A549 (cell line): ENCODE measurements at regions not wholly inside any gene's neighbourhood (a gene's known extent, or its start where the extent isn't known, plus 50 kb on each side); places are given as distances from the start of the nearest gene placed in this dataset.

ENCODE experiments used
- ATAC-seq, 2 experiments: fragments of 200-7000 bp in 1 of 2; fragments of >200 bp in 1 of 2; cut with Nextera tagmentation in 1 of 2; cut with Tn5 transposase in 1 of 2; 3 replicates each; pipeline versions ENCODE4 v1.8.0 to v1.9.1; 2018 to 2020; ENCODE audit warnings: mild to moderate bottlenecking in 1 of 2, moderate library complexity in 1 of 2
- CTCF ChIA-PET: fragments of 300-600 bp; sonication (Branson Sonifier 250); formaldehyde crosslinking; extraction: SDS; loops from one replicate; lab custom pipeline; 2021; ENCODE audit warnings: antibody characterized with exemption, inconsistent platforms; lab: Yijun Ruan, JAX
- POLR2A ChIA-PET: fragments of 350-600 bp; formaldehyde crosslinking; extraction: SDS; loops from one replicate; lab custom pipeline; 2021; ENCODE audit warnings: antibody characterized with exemption, inconsistent platforms; lab: Yijun Ruan, JAX
- DNase-seq, 2 experiments: peaks; one replicate each; pipeline versions ENCODE4 v3.0.0 to v3.0.0-alpha.2; 2011 to 2016; ENCODE audit warnings: low read depth in 1 of 2, low spot score in 1 of 2
- FAIRE-seq: peaks from 2 replicates; lab custom pipeline; 2011; peaks lifted over from hg19 to GRCh38; lab: Jason Lieb, UNC
- H3K27ac ChIP-seq, 2 experiments: fragments of >200 bp; sonication (Bioruptor Twin); formaldehyde crosslinking; 3 replicates each; pipeline ENCODE4 v1.5.1; 2016 to 2017
- H3K4me1 ChIP-seq: fragments of >200 bp; sonication (Bioruptor Twin); formaldehyde crosslinking; 3 replicates; pipeline ENCODE4 v1.6.1; 2016
- H3K4me2 ChIP-seq: fragments of >200 bp; sonication (Bioruptor Twin); formaldehyde crosslinking; 3 replicates; pipeline ENCODE4 v1.6.1; 2016
- H3K4me3 ChIP-seq: fragments of >200 bp; sonication (Bioruptor Twin); formaldehyde crosslinking; 3 replicates; pipeline ENCODE4 v1.5.1; 2016
- H3K9me3 ChIP-seq: fragments of >200 bp; sonication (Bioruptor Twin); formaldehyde crosslinking; 3 replicates; pipeline ENCODE4 v1.6.1; 2016
- BHLHE40 ChIP-seq: IDR thresholded peaks from 2 replicates; pipeline ENCODE4 v1.6.1; 2012; ENCODE audit warnings: low read depth, low read length, inconsistent platforms
- CHD2 ChIP-seq: fragments of 150-350 bp; IDR thresholded peaks from 2 replicates; pipeline ENCODE4 v1.6.1; 2014; ENCODE audit warnings: low read length; ENCODE audit not compliant: partially characterized antibody
- CHD4 ChIP-seq: fragments of 200-600 bp; sonication (generic); IDR thresholded peaks from 2 replicates; pipeline ENCODE4 v1.6.1; 2016; ENCODE audit warnings: antibody characterized with exemption, mild to moderate bottlenecking, borderline replicate concordance
- EHMT2 ChIP-seq: fragments of 200-600 bp; sonication (generic); IDR thresholded peaks from 2 replicates; pipeline ENCODE4 v1.6.1; 2016; ENCODE audit warnings: antibody characterized with exemption, low read depth, mild to moderate bottlenecking, moderate library complexity
- GATA3 ChIP-seq: IDR thresholded peaks from 2 replicates; pipeline ENCODE4 v1.6.1; 2012; ENCODE audit warnings: borderline replicate concordance
- JUN ChIP-seq, 2 experiments: fragments of >200 bp; sonication (Bioruptor Twin); formaldehyde crosslinking; IDR thresholded peaks; 2 replicates in 1 of 2; 3 replicates in 1 of 2; pipeline ENCODE4 v1.6.1; 2016 to 2017
- NFE2L2 ChIP-seq: fragments of 150-350 bp; conservative IDR thresholded peaks from 2 replicates; pipeline ENCODE4 v1.6.1; 2014; ENCODE audit warnings: low read length
- NR3C1 ChIP-seq: fragments of >200 bp; sonication (Bioruptor Twin); formaldehyde crosslinking; IDR thresholded peaks from 3 replicates; pipeline ENCODE4 v1.6.1; 2017
- RARB ChIP-seq: fragments of 250-450 bp; sonication (Bioruptor Pico); IDR thresholded peaks from 2 replicates; pipeline ENCODE4 v1.8.0; 2021; ENCODE audit warnings: mild to moderate bottlenecking, moderate library complexity
- RCOR1 ChIP-seq: fragments of 150-350 bp; IDR thresholded peaks from 2 replicates; pipeline ENCODE4 v1.6.1; 2014; ENCODE audit warnings: antibody characterized with exemption, low read length, low read depth
- RFX5 ChIP-seq: fragments of 450-650 bp; IDR thresholded peaks from 2 replicates; pipeline ENCODE4 v1.7.1; 2014; ENCODE audit warnings: antibody characterized with exemption, mild to moderate bottlenecking, moderate library complexity
- TFCP2L1 ChIP-seq: fragments of 250-450 bp; sonication (Bioruptor Pico); IDR thresholded peaks from 2 replicates; pipeline ENCODE4 v1.5.0; 2021; ENCODE audit warnings: mild to moderate bottlenecking
- ZFP36 ChIP-seq: fragments of 450-650 bp; IDR thresholded peaks from 2 replicates; pipeline ENCODE4 v1.6.1; 2014; ENCODE audit warnings: borderline replicate concordance; ENCODE audit not compliant: partially characterized antibody
- ZSCAN20 ChIP-seq: fragments of 250-450 bp; sonication (Bioruptor Pico); IDR thresholded peaks from 2 replicates; pipeline ENCODE4 v1.8.0; 2022; ENCODE audit warnings: mild to moderate bottlenecking, moderate library complexity
- WGBS: methylation state at CpG from one replicate; pipeline ENCODE4 v1.1.6; 2017; ENCODE audit errors: missing lambda C conversion rate; 5-methylcytosine and 5-hydroxymethylcytosine counted together
- TF ChIP-seq, protein P1 (sequence below): fragments of 200-600 bp; sonication (generic); IDR thresholded peaks from 2 replicates; pipeline ENCODE4 v1.6.1; 2016; ENCODE audit warnings: antibody characterized with exemption, mild to moderate bottlenecking, moderate library complexity
- TF ChIP-seq, protein P2 (sequence below): IDR thresholded peaks from 2 replicates; pipeline ENCODE4 v1.6.1; 2012; ENCODE audit warnings: low read depth, borderline replicate concordance
- TF ChIP-seq, protein P3 (sequence below): fragments of 150-350 bp; IDR thresholded peaks from 2 replicates; pipeline ENCODE4 v1.6.1; 2014; ENCODE audit warnings: low read depth, mild to moderate bottlenecking, low read length
- TF ChIP-seq, protein P4 (sequence below): fragments of >200 bp; sonication (Bioruptor Twin); formaldehyde crosslinking; IDR thresholded peaks from 2 replicates; pipeline ENCODE4 v1.6.1; 2016
- TF ChIP-seq, protein P5 (sequence below): fragments of 450-650 bp; IDR thresholded peaks from 2 replicates; pipeline ENCODE4 v1.6.1; 2014; ENCODE audit warnings: antibody characterized with exemption
- TF ChIP-seq, protein P6 (sequence below): IDR thresholded peaks from 2 replicates; pipeline ENCODE4 v1.6.1; 2012

DNA sequence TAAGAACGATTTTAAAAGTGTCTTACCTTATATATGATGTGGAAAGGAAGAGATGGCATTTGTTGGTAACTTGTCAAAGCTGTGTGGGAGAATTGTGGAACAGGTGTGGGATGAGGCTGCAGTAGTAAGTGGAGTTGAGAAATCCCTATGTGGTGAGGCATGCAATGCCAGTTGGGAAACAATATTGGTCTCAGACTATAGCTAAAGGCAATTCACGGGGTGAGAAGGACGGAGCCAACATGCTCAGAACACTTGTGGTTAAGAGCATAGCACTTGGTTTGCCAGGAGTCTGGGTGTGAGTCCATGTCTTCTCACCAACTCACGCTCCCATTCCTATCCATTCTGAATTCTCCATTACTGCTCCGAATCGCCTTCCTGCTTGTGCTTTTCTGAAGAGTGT is 615.6 kb upstream of the ADAMTS9 start:
- Histone ChIP-seq H3K27ac (no peak overlapping the region), H3K4me2 (no peak overlapping the region), H3K9me3 (no peaks in the 10 kb centered on the region; the same call in 2 of the 3 replicates), H3K4me1 (no peaks in the 10 kb centered on the region), H3K4me3 (no peak overlapping the region)
- CTCF ChIA-PET: no interaction called here
- POLR2A ChIA-PET: no interaction called here
- no peak for TF ChIP-seq RCOR1
- TF ChIP-seq, protein P1, sequence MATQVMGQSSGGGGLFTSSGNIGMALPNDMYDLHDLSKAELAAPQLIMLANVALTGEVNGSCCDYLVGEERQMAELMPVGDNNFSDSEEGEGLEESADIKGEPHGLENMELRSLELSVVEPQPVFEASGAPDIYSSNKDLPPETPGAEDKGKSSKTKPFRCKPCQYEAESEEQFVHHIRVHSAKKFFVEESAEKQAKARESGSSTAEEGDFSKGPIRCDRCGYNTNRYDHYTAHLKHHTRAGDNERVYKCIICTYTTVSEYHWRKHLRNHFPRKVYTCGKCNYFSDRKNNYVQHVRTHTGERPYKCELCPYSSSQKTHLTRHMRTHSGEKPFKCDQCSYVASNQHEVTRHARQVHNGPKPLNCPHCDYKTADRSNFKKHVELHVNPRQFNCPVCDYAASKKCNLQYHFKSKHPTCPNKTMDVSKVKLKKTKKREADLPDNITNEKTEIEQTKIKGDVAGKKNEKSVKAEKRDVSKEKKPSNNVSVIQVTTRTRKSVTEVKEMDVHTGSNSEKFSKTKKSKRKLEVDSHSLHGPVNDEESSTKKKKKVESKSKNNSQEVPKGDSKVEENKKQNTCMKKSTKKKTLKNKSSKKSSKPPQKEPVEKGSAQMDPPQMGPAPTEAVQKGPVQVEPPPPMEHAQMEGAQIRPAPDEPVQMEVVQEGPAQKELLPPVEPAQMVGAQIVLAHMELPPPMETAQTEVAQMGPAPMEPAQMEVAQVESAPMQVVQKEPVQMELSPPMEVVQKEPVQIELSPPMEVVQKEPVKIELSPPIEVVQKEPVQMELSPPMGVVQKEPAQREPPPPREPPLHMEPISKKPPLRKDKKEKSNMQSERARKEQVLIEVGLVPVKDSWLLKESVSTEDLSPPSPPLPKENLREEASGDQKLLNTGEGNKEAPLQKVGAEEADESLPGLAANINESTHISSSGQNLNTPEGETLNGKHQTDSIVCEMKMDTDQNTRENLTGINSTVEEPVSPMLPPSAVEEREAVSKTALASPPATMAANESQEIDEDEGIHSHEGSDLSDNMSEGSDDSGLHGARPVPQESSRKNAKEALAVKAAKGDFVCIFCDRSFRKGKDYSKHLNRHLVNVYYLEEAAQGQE: no peak
- TF ChIP-seq NFE2L2: no peak
- TF ChIP-seq RFX5: no peak
- FAIRE-seq (no peak), DNase-seq (no peak), ATAC-seq (no peak)
- WGBS: under 1% methylated on average over 6 of the region's 6 CpGs

DNA sequence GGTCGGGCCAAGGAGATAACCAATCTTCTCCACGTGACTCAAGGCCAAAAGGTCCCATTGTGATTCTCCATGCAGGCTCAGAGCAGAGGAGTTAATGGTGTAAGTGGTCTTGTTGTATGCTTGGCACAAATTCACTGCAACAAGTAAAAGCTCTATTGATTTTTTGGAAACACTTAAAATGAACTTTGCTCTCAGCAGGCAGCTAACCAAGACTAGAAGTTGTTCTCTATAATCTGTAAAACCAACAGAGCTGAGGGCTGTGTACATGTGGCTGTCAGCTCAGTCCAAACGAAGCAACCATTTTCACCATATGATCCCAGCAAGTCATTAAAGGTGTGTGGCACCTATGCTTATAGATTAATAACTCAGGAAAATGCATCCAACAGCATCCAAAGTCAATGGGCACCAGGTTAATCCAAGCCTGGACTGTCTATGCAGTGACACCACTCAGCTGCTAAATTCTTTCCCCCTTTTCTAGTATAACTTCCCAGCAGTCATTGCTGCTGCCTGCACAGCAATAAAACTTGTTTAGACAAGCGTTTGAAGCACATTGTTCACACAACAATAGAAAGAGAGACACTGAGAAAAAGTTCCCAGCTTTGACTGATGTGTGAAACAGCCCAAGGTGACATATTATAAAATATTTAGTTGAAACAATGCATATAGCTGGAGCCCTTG is 603.8 kb upstream of the ADAMTS9 start:
- Histone ChIP-seq H3K27ac (no peak overlapping the region), H3K9me3 (no peaks in the 10 kb centered on the region), H3K4me3 (no peak overlapping the region), H3K4me1 (no peaks in the 10 kb centered on the region), H3K4me2 (no peak overlapping the region)
- ChIA-PET POLR2A (no interaction called here), CTCF (no interaction called here)
- DNase-seq (no peak), ATAC-seq (no peak), FAIRE-seq (no peak)
- 2% methylated on average over 4 of the region's 4 CpGs for WGBS
- TF ChIP-seq ZFP36 (no peak), EHMT2 (no peak), RARB (CRISPR knock-in tag) (no peak), GATA3 (no peak)
- TF ChIP-seq, protein P2, sequence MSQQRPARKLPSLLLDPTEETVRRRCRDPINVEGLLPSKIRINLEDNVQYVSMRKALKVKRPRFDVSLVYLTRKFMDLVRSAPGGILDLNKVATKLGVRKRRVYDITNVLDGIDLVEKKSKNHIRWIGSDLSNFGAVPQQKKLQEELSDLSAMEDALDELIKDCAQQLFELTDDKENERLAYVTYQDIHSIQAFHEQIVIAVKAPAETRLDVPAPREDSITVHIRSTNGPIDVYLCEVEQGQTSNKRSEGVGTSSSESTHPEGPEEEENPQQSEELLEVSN: no peak
- TF ChIP-seq, protein P3, sequence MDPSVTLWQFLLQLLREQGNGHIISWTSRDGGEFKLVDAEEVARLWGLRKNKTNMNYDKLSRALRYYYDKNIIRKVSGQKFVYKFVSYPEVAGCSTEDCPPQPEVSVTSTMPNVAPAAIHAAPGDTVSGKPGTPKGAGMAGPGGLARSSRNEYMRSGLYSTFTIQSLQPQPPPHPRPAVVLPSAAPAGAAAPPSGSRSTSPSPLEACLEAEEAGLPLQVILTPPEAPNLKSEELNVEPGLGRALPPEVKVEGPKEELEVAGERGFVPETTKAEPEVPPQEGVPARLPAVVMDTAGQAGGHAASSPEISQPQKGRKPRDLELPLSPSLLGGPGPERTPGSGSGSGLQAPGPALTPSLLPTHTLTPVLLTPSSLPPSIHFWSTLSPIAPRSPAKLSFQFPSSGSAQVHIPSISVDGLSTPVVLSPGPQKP: no peak

DNA sequence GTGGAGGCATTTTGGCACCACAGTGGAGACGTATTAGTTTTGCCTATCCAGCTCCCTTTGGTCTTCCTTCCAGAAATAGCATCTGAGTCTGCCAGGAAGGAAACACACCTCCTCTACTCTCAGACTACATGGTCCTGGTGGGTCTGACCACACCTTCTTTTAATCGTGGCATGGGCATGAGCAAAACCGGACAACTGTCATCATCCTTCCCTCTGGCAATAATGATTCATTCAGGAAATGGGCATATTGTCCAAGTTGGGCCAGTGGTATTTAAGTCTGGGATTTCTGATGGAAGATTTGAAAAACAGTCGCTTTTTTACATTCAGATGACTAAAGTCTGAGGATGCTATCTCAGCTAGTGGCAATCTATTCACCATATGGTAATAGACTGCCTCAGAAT is 601.0 kb upstream of the ADAMTS9 start:
- H3K4me2 ChIP-seq: no peak overlapping the region
- H3K4me3 ChIP-seq: no peak overlapping the region
- FAIRE-seq (no peak), ATAC-seq (no peak), DNase-seq (no peak)
- no peak overlapping the region for H3K27ac ChIP-seq
- no peak for TF ChIP-seq TFCP2L1
- no peak for TF ChIP-seq ZSCAN20 (CRISPR knock-in tag)
- TF ChIP-seq NR3C1: no peak
- TF ChIP-seq, protein P4, sequence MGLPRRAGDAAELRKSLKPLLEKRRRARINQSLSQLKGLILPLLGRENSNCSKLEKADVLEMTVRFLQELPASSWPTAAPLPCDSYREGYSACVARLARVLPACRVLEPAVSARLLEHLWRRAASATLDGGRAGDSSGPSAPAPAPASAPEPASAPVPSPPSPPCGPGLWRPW: no peak
- TF ChIP-seq JUN (IDR thresholded peaks at IDR 0.05): no peak
- TF ChIP-seq, protein P5, sequence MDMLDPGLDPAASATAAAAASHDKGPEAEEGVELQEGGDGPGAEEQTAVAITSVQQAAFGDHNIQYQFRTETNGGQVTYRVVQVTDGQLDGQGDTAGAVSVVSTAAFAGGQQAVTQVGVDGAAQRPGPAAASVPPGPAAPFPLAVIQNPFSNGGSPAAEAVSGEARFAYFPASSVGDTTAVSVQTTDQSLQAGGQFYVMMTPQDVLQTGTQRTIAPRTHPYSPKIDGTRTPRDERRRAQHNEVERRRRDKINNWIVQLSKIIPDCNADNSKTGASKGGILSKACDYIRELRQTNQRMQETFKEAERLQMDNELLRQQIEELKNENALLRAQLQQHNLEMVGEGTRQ: no peak
- TF ChIP-seq, protein P6, sequence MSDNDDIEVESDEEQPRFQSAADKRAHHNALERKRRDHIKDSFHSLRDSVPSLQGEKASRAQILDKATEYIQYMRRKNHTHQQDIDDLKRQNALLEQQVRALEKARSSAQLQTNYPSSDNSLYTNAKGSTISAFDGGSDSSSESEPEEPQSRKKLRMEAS: no peak
- no peak for TF ChIP-seq RFX5
- no peak for TF ChIP-seq RCOR1
- no peak for TF ChIP-seq CHD2
- TF ChIP-seq BHLHE40: no peak
- no peak for TF ChIP-seq CHD4
- WGBS: 9% methylated on average over 4 of the region's 4 CpGs
- H3K4me1 ChIP-seq: no peaks in the 10 kb centered on the region
- ChIA-PET CTCF (no interaction called here), POLR2A (no interaction called here)
- H3K9me3 ChIP-seq: no peaks in the 10 kb centered on the region
